ENCODE measurements at regions not wholly inside any gene's neighbourhood (a gene's known extent, or its start where the extent isn't known, plus 50 kb on each side); places are given as distances from the start of the nearest gene placed in this dataset.

DNA sequence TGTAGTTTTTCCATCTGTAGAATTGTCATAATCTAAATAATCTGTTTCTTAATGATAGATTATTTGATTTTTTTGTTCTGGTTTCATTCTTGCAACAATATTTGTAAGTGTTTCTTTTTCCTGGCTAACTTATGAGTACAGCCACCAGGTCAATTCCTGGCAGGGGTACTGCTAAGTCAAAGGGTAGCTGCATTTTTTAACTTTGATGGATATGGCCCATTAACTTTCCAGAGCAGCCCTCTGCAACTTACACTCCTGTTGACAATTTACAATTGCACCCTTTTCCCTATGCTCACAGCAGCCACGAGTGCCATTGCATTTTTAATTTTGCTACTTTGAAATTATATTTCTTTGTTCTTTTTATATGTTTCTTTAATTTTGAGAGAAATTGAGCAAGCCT, 209.3 kb upstream of the CST7 start:
- DNase-seq = no peak

GRCh38 chr20:24741493-24742072, 207.5 kb upstream of the CST7 start:
- DNase-seq = no peak

DNA sequence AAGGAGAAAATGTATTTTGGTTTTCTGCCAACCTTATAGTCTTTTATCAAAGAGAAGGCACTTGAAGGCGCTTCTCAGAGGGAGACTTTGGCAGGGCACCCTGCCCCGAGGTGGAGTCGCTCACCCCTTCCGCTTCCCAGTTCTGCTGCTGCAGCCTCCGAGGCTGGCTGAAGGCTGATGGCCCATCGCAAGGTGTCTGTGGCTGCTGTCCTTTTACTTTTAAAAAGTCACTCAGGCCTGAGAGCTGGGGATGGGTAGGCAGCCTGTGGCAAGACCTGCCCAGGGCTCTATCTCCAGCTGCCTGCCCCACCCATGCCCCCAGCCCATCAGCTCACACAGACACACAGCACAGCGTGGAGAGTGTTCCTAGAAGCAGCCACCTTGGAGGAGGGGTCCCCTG, 206.6 kb upstream of the CST7 start:
- DNase-seq = no peak

DNA sequence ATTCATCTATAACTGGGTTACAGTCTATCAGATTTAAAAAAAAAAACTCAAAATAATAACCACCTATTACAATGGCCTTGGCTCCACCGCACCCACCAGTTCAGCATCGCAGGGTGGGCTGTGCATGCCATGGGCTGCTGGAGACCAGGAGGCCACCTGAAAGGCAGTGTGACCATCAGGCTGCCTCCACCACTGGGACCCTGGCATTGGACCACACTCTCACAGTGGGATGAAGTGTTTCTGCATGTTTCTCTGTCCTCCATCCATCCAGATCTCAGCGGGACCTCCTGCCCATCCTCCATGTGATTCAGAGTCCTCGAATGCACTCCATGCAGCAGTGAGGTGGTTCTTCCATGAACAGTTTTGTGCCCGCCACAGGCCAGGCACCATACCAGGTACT, 206.1 kb upstream of the CST7 start:
- DNase-seq = no peak

GRCh38 chr20:24743641-24744040, 205.4 kb upstream of the CST7 start:
- no peak for DNase-seq

DNA sequence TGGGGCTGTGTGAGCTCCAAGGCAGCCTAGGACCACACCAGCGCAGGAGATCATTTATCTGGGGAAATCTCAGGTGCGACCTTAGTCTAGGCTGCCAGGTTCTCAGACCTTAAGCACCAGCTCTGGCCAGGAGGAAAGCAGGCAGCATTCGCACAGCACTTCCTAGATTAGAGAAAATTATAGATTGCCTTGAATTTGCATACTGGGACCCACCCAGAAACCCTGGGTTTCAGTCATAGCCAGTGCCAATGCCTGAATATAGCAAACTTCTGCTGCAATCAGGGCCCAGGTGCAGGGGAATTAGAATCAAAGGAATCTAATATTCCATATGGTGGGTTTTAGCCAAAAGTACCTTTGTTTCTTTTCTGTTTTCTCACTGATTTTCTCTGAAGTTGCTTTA, 204.3 kb upstream of the CST7 start:
- DNase-seq = no peak

DNA sequence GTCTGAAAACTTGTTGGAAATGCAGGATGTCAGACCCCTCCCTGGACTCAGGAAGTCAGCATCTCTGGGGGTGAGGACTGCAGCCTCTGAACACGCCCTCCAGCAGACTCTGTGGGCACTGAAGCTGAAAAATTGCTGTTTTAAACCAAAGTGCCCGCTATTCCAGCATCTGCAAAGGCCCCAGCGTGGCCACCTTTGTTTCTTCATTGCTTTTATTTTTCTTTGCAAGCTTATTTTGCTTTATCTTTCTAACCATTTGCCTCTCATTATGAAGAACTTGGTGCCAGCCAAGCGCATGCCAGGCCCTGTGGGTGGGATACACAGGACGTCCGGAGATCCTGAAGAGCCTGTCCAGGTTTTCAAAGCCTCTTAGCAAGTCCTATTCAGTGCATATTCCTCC, 203.9 kb upstream of the CST7 start:
- no peak for DNase-seq

- no peak for DNase-seq
Observed at GRCh38 chr20:24745617-24746350, 203.3 kb upstream of the CST7 start.

DNA sequence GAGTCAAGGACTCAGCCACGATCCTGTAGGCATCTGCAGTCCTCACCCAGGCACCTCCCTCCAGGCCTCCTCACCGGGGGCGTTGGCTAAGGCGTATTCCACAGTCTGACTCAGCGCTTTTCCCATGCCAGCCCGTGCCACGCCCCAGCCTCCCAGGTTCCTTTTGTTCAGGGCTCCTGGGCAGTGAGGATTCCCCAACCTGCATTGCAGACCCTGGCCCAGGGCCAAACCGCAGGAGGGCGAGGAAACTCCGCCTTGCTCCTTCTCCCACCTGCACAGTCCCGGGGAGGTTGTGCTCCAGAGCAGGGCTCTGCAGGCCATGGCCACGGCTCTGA, 202.8 kb upstream of the CST7 start:
- no peak for DNase-seq

GRCh38 chr20:24747010-24747712, 201.9 kb upstream of the CST7 start:
- DNase-seq = no peak

GRCh38 chr20:24747881-24748595, 201.0 kb upstream of the CST7 start:
- DNase-seq = no peak

DNA sequence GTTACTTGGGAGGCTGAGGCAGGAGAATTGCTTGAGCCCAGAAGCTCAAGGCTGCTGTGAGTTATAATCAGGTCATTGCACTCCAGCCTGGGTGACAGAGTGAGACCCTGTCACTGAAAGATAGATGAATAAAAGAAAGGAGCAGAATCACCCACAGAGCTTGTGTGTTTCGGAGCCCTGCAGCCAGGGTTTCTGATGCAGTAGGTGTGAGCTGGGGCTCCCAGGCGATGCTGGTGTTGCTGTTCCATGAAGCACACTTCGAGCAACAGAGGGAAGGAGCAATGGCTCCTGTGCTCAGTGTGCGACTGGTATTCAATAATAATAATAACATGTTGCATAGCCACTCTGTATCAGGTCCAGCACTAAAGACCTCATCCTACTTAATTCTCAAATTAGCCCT, 197.5 kb upstream of the CST7 start:
- no peak for DNase-seq

DNA sequence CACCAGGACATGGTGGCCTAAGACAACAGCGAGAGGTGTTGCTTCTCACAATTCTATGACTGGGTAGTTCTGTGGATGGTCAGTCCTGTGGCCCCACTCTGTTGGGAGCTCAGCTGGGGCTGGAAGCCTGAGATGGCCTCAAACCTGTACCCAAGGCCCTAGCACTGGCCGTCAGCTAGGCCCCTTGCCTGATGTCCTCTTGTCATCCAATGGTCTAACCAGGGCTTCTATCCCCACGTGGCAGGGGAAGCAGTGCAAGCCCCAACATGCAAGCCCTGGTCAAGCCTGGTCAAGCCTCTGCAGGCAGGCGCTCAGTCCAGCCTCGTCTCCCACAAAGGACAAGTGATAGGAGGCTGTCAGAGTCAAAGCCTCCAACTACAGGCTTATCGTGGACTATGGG, 196.5 kb upstream of the CST7 start:
- DNase-seq = no peak

DNA sequence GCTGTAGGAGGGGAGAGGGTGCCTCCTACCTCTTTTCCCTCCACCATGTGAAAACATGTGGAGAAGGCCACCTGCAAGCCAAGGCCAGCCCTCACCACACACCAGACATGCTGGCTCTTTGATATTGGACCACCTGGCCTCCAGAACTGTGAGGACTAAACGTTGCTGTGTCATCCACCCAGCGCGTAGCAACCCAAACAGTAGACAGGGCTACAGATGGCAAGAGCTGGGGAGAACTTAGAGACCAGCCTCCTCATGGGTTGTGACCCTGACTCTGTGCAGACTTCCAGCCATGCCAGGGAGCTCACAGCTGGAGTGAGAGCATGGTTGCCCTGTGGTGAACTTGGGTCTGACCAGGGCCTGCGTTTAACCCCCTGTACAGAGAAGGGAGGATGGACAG, 195.9 kb upstream of the CST7 start:
- no peak for DNase-seq

GRCh38 chr20:24754691-24755090, 194.4 kb upstream of the CST7 start:
- DNase-seq = no peak

DNA sequence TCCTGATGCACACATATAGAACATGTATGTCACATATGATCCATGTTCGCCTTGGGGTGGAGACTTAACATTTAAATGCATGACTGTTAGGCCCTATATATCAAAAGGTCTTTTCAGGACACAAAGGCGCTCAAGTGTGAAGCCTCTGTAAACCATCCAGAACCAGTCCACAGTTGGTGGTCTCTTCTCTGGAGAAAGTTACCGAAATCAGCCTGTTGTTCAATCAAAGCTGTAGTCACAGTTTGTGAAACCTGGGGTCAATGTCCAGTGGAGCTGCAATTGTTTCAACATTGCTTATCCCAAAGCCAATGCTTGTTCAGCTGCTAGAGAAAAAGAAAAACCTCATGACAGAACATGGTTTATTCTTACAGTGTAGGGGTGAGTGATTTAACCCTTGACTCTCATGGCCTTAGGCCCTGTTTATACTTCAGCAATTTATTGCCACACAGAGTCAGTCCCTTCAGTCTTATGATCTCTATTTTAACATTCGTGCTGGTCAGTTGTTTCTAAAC, 193.6 kb upstream of the CST7 start:
- DNase-seq = no peak

DNA sequence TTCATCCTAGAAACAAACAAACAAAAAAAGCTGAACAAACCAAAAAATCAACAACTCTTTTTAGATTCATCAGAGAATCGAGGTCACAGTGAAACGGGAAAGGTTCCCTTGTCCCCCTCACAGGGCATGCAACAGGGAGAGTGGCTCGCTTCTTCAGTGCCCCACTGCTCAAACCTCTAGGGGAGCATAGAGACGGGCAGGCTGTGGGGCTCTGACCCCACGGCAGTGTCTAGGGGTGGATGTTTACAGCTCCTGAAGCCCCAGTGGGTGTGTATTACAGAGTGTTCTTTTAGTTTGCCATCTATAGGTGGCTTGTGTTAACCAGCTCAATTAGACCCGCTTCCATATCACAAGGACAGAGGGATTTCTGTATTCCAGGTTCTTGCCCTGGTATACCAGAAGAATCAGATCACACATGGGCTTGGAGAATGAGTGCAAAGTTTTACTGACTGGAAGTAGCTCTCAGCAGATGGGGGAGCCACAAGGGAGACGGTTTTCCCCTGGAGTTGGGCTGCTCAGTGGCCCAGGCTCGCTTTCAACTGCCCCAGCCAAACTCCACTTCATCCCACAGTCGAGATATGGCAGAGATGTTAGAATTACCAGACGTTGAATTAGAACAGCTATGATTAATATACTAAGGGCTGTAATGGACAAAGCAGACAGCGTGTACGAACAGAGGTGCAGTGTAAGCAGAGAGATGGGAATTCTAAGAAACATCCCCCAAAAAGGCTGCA, 192.6 kb upstream of the CST7 start:
- DNase-seq = no peak

- no peak for DNase-seq
Observed at GRCh38 chr20:24761220-24762065, 187.6 kb upstream of the CST7 start.

GRCh38 chr20:24762371-24762770, 186.7 kb upstream of the CST7 start:
- no peak for DNase-seq

DNA sequence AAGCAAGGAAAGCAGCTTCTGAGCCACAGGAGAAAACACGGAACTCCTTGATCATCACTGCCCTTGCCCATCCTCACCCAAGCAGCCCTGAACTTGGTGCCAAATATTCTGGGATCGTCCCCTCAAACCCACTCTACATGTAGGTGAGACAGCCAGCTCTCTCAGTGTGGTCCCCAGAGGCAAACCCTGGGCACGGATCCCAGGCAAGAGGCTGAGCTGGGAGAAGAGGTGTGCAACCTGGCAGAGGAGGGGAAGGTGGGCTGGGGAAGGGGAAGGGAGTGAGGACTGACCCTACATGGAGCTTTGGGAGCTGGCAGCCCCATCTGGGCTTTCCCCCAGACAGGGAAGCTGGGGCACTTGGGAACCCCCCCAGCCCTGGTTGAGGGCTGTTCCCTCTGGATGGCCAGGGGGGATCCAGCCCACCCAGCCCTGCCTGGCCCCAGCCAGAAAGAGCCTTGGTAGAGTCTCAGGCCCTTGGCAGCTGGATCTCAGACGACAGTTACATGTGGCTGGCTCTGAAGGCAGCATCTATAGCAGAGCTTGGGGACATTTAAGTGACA, 186.2 kb upstream of the CST7 start:
- DNase-seq = no peak

- peak; percentile 25 for DNase-seq
Observed at GRCh38 chr20:24763386-24764026, 185.6 kb upstream of the CST7 start.

All from left hindlimb (tissue), 1 donor.